K562 (cell line): ENCODE measurements at regions not wholly inside any gene's neighbourhood (a gene's known extent, or its start where the extent isn't known, plus 50 kb on each side); places are given as distances from the start of the nearest gene placed in this dataset.

Experiments used
- BHLHE40 ChIP-seq: IDR thresholded peaks from 2 replicates; pipeline ENCODE4 v1.6.1; 2011; ENCODE audit warnings: low read length, improper control_type of control experiment
- BMI1 ChIP-seq: fragments of 150-350 bp; IDR thresholded peaks from 2 replicates; pipeline ENCODE4 v1.6.1; 2014; ENCODE audit warnings: low read length
- CBFB ChIP-seq: sonication (generic); formaldehyde crosslinking; IDR thresholded peaks from 2 replicates; pipeline ENCODE4 v1.4.0; 2020; ENCODE audit warnings: mild to moderate bottlenecking, missing genetic modification reagents
- CHCHD3 ChIP-seq: fragments of 250-450 bp; sonication (Bioruptor Pico); IDR thresholded peaks from 2 replicates; pipeline ENCODE4 v2.1.2; 2022; ENCODE audit warnings: mild to moderate bottlenecking
- CXXC5 ChIP-seq: fragments of 250-450 bp; sonication (Bioruptor Pico); IDR thresholded peaks from 2 replicates; pipeline ENCODE4 v1.8.0; 2022; ENCODE audit warnings: inconsistent platforms, mild to moderate bottlenecking, moderate library complexity
- E2F3 ChIP-seq: fragments of 250-450 bp; sonication (Bioruptor Pico); IDR thresholded peaks from 2 replicates; pipeline ENCODE4 v1.4.0; 2020; ENCODE audit warnings: mild to moderate bottlenecking
- EZH2 ChIP-seq: IDR thresholded peaks from 2 replicates; pipeline ENCODE4 v1.6.1; 2012; ENCODE audit warnings: low read depth, mild to moderate bottlenecking, inconsistent platforms, low read length, borderline replicate concordance
- FOXJ3 ChIP-seq: sonication (generic); formaldehyde crosslinking; IDR thresholded peaks from 2 replicates; pipeline ENCODE4 v1.4.0; 2020; ENCODE audit warnings: mild to moderate bottlenecking, missing genetic modification reagents
- GABPB2 ChIP-seq: fragments of 250-450 bp; sonication (Bioruptor Pico); conservative IDR thresholded peaks from 2 replicates; pipeline ENCODE4 v1.5.1; 2021; ENCODE audit warnings: mild to moderate bottlenecking
- HMG20A ChIP-seq: fragments of 450-650 bp; formaldehyde crosslinking; conservative IDR thresholded peaks from 2 replicates; pipeline ENCODE4 v1.4.0; 2020; ENCODE audit warnings: mild to moderate bottlenecking, mixed read lengths
- MECOM ChIP-seq: fragments of 250-450 bp; sonication (Bioruptor Pico); IDR thresholded peaks from 2 replicates; pipeline ENCODE4 v1.8.0; 2022; ENCODE audit warnings: inconsistent platforms
- MEF2D ChIP-seq: conservative IDR thresholded peaks from 2 replicates; pipeline ENCODE4 v1.6.1; 2016; ENCODE audit warnings: low read depth, missing genetic modification characterization, missing compliant biosample characterization
- NFRKB ChIP-seq: fragments of 450-650 bp; IDR thresholded peaks from 2 replicates; pipeline ENCODE4 v1.6.1; 2016; ENCODE audit warnings: low read depth
- PATZ1 ChIP-seq: fragments of 250-450 bp; sonication (Bioruptor Pico); IDR thresholded peaks from 2 replicates; pipeline ENCODE4 v1.5.0; 2020; ENCODE audit warnings: mild to moderate bottlenecking, borderline replicate concordance
- POLR2H ChIP-seq: IDR thresholded peaks from 2 replicates; pipeline ENCODE4 v1.6.1; 2016; ENCODE audit warnings: missing genetic modification characterization, low read depth, mild to moderate bottlenecking, control low read depth, missing compliant biosample characterization, moderate library complexity
- PPARD ChIP-seq: fragments of 250-450 bp; sonication (Bioruptor Pico); IDR thresholded peaks from 2 replicates; pipeline ENCODE4 v1.8.0; 2022; ENCODE audit warnings: inconsistent platforms, mild to moderate bottlenecking, moderate library complexity
- PTRF ChIP-seq: fragments of 450-650 bp; IDR thresholded peaks from 2 replicates; pipeline ENCODE4 v1.6.1; 2016; ENCODE audit warnings: mild to moderate bottlenecking, missing genetic modification characterization, missing compliant biosample characterization
- RNF2 ChIP-seq: sonication (generic); IDR thresholded peaks from 2 replicates; pipeline ENCODE4 v1.6.1; 2016
- SIX5 ChIP-seq, 2 experiments: IDR thresholded peaks; 2 replicates each; pipeline ENCODE4 v1.6.1; 2011; ENCODE audit warnings: low read length in 2 of 2, borderline replicate concordance in 1 of 2, low read depth in 1 of 2, mild to moderate bottlenecking in 1 of 2, moderate library complexity in 1 of 2; ENCODE audit not compliant: insufficient read depth in 1 of 2
- SMAD3 ChIP-seq: fragments of 450-650 bp; formaldehyde crosslinking; conservative IDR thresholded peaks from 2 replicates; pipeline ENCODE4 v1.4.0; 2020; ENCODE audit warnings: mild to moderate bottlenecking
- SMARCA5 ChIP-seq: fragments of 450-650 bp; IDR thresholded peaks from 2 replicates; pipeline ENCODE4 v1.6.1; 2016
- TCFL5 ChIP-seq: fragments of 250-450 bp; sonication (Bioruptor Pico); conservative IDR thresholded peaks from 2 replicates; pipeline ENCODE4 v1.6.1; 2021; ENCODE audit warnings: mild to moderate bottlenecking, moderate library complexity, matching md5 sums
- ZBTB11 ChIP-seq, 3 experiments: fragments of 200-800 bp in 1 of 3; fragments of 250-450 bp in 1 of 3; fragments of 450-650 bp in 1 of 3; sonication (Bioruptor Pico) in 1 of 3; sonication (Bioruptor generic) in 1 of 3; formaldehyde crosslinking in 1 of 3; IDR thresholded peaks; 2 replicates each; pipeline versions ENCODE4 v1.6.1 to v1.8.0; 2016 to 2022; ENCODE audit warnings: mild to moderate bottlenecking in 2 of 3, missing genetic modification characterization in 2 of 3, missing compliant biosample characterization in 1 of 3, moderate library complexity in 1 of 3
- ZNF212 ChIP-seq: fragments of 450-650 bp; formaldehyde crosslinking; IDR thresholded peaks from 2 replicates; pipeline ENCODE4 v1.4.0; 2020; ENCODE audit warnings: mild to moderate bottlenecking
- ZNF589 ChIP-seq: fragments of 200-800 bp; sonication (Bioruptor generic); IDR thresholded peaks from 2 replicates; pipeline ENCODE4 v1.6.1; 2016; ENCODE audit warnings: low read depth, missing genetic modification characterization, missing compliant biosample characterization
- ZNF668 ChIP-seq: fragments of 250-450 bp; sonication (Bioruptor Pico); IDR thresholded peaks from 2 replicates; pipeline ENCODE4 v1.8.0; 2022; ENCODE audit warnings: mild to moderate bottlenecking, inconsistent platforms

- TF ChIP-seq ZNF212 (CRISPR knock-in tag) (no peak), ZNF668 (CRISPR knock-in tag) (peak; percentile 83), SIX5 (IDR thresholded peaks at IDR 0.05; ENCODE audit: borderline replicate concordance in 1 of 2, insufficient read depth in 1 of 2, low read depth in 1 of 2, low read length in 2 of 2) (no peak), CXXC5 (CRISPR knock-in tag) (peak; percentile 74), GABPB2 (CRISPR knock-in tag) (no peak), PTRF (tag) (peak; percentile 88), NFRKB (no peak), SMAD3 (peak; percentile 89), RNF2 (no peak), HMG20A (CRISPR knock-in tag) (no peak), E2F3 (no peak), EZH2 (no peak), MEF2D (tag) (peak; percentile 84), SMARCA5 (no peak), POLR2H (no peak), ZNF589 (0 out of 2 replicates have a peak, but pooled peaks have one; percentile 48), MECOM (CRISPR knock-in tag) (peak; percentile 63; the same call in 1 of the 2 replicates), PATZ1 (CRISPR knock-in tag) (no peak), FOXJ3 (CRISPR knock-in tag) (no peak), TCFL5 (0 out of 2 replicates have a peak, but pooled peaks have one; percentile 30), CBFB (CRISPR knock-in tag) (no peak), PPARD (CRISPR knock-in tag) (no peak), ZBTB11 (CRISPR knock-in tag; IDR thresholded peaks at IDR 0.05) (peak in 1 of 3 experiments; percentile 55; a peak in 1 of 6 replicates), BHLHE40 (no peak), BMI1 (no peak), CHCHD3 (CRISPR knock-in tag) (no peak)
Measured at GRCh38 chr6:27059621-27060425, 187.7 kb upstream of the PRSS16 start (continued).
